Adrenal gland (tissue), 9 donors: ENCODE measurements at regions not wholly inside any gene's neighbourhood (a gene's known extent, or its start where the extent isn't known, plus 50 kb on each side); places are given as distances from the start of the nearest gene placed in this dataset.
"Not testable (repeated sequence)": the region's sequence is repeated elsewhere in the genome, so short reads cannot be mapped to it uniquely, and the experiment has no call there.

Source experiments
- DNase-seq, 7 donors: peaks; one replicate each; pipeline ENCODE4 v3.0.0-alpha.2; 2019 to 2020
- H3K27ac ChIP-seq, 5 donors: fragments of 200-600 bp; sonication (generic) in 4 of 5; 1 replicate in 3 of 5; 2 replicates in 2 of 5; pipeline versions ENCODE4 v1.5.1 to v1.8.0; 2016 to 2020; ENCODE audit warnings: mild to moderate bottlenecking in 1 of 5
- H3K27me3 ChIP-seq: fragments of 200-600 bp; 2 replicates; pipeline ENCODE4 v1.8.0; 2021
- H3K36me3 ChIP-seq, 2 donors: fragments of 200-600 bp; replicated peaks in 1 of 2; 1 replicate in 1 of 2; 2 replicates in 1 of 2; pipeline versions ENCODE4 v1.5.1 to v1.8.0; 2018 to 2022
- H3K4me1 ChIP-seq, 2 donors: fragments of 200-600 bp; replicated peaks in 1 of 2; 1 replicate in 1 of 2; 2 replicates in 1 of 2; pipeline versions ENCODE4 v1.5.1 to v1.8.0; 2018 to 2021
- H3K4me3 ChIP-seq, 4 donors: fragments of 200-600 bp; sonication (generic) in 3 of 4; one replicate each; pipeline ENCODE4 v1.5.1; 2016 to 2018
- H3K9me3 ChIP-seq, 3 donors: fragments of 200-600 bp; sonication (generic) in 1 of 3; replicated peaks in 1 of 3; 1 replicate in 2 of 3; 2 replicates in 1 of 3; pipeline versions ENCODE4 v1.5.1 to v1.8.0; 2016 to 2021
- CTCF ChIP-seq, 6 experiments: fragments of 450-650 bp in 4 of 6; fragments of 200-600 bp in 2 of 6; sonication (generic) in 1 of 6; IDR thresholded peaks; 1 replicate in 5 of 6; 2 replicates in 1 of 6; pipeline versions ENCODE4 v1.5.1 to v1.8.0; 2016 to 2021; ENCODE audit warnings: antibody characterized with exemption in 6 of 6, mild to moderate bottlenecking in 2 of 6, moderate library complexity in 1 of 6
- POLR2A ChIP-seq, 2 donors: fragments of 450-650 bp; IDR thresholded peaks; one replicate each; pipeline ENCODE4 v1.6.1; 2017; ENCODE audit warnings: antibody characterized with exemption in 2 of 2, mild to moderate bottlenecking in 2 of 2, moderate library complexity in 1 of 2
- WGBS, 4 donors: extraction: QIAGEN DNeasy Blood & Tissue Kit in 2 of 4; methylation state at CpG; one replicate each; pipeline versions ENCODE4 v1.1.5 to v1.1.7; 2013 to 2017; 5-methylcytosine and 5-hydroxymethylcytosine counted together
- intact Hi-C, 2 donors: fragments of 100-400 bp; cut with DNase I; formaldehyde crosslinking; loops; one replicate each; pipeline versions ENCODE4 v1.14.1 to v1.15.0; 2022 to 2023
- donor health status: healthy with polysubstance abuse.
- donor health status: Bipolar disorder and iron deficiency.
- donor health status: DM: yes; HTN: yes; CAD: no.
- donor health status: DM: no; HTN: no; CAD: no.
- donor health status: DM: no; HTN: no; CAD: no.

GRCh38 chr15:84142888-84143337 is 92.7 kb upstream of the GOLGA6L4 start:
- 0 to 3% (median 2%) methylated on average over 6 to 7 of the region's 7 CpGs for WGBS, 4 donors
- H3K27ac ChIP-seq: no peak overlapping the region
- H3K36me3 ChIP-seq: no peaks in the 10 kb centered on the region
- no peaks in the 10 kb centered on the region for H3K9me3 ChIP-seq
- TF ChIP-seq POLR2A (IDR thresholded peaks at IDR 0.05) (no peak), CTCF (IDR thresholded peaks at IDR 0.05) (peak; percentile 70 to 85 (median 80))
- no peaks in the 10 kb centered on the region for H3K27me3 ChIP-seq
- H3K4me3 ChIP-seq: no peak overlapping the region
- DNase-seq: peak; percentile 79 to 92 (median 82)
- intact Hi-C loops: no loop called here
- H3K4me1 ChIP-seq: no peaks in the 10 kb centered on the region

GRCh38 chr15:84143753-84144314 is 91.7 kb upstream of the GOLGA6L4 start:
- no peaks in the 10 kb centered on the region for H3K4me1 ChIP-seq
- TF ChIP-seq CTCF (IDR thresholded peaks at IDR 0.05) (no peak), POLR2A (IDR thresholded peaks at IDR 0.05) (no peak)
- WGBS, 4 donors: 73 to 96% (median 85%) methylated on average over 5 of the region's 5 CpGs
- H3K27ac ChIP-seq: no peak overlapping the region
- no peak for DNase-seq
- no peaks in the 10 kb centered on the region for H3K36me3 ChIP-seq
- intact Hi-C loops: no loop called here
- no peaks in the 10 kb centered on the region for H3K27me3 ChIP-seq
- no peaks in the 10 kb centered on the region for H3K9me3 ChIP-seq
- H3K4me3 ChIP-seq: no peak overlapping the region

GRCh38 chr15:84144946-84145345 is 90.6 kb upstream of the GOLGA6L4 start:
- H3K36me3 ChIP-seq, H3K9me3 ChIP-seq, DNase-seq, H3K27ac ChIP-seq, H3K4me1 ChIP-seq, H3K27me3 ChIP-seq, H3K4me3 ChIP-seq, intact Hi-C loops: not testable (repeated sequence)
- WGBS, 4 donors: 59 to 81% (median 73%) methylated on average over 8 of the region's 8 CpGs

GRCh38 chr15:84146299-84146698 is 89.3 kb upstream of the GOLGA6L4 start:
- H3K27ac ChIP-seq, H3K4me3 ChIP-seq, H3K4me1 ChIP-seq, H3K27me3 ChIP-seq, DNase-seq, H3K9me3 ChIP-seq, intact Hi-C loops, H3K36me3 ChIP-seq: not testable (repeated sequence)
- WGBS, 4 donors: 81 to 86% (median 84%) methylated on average over 3 of the region's 3 CpGs

DNA sequence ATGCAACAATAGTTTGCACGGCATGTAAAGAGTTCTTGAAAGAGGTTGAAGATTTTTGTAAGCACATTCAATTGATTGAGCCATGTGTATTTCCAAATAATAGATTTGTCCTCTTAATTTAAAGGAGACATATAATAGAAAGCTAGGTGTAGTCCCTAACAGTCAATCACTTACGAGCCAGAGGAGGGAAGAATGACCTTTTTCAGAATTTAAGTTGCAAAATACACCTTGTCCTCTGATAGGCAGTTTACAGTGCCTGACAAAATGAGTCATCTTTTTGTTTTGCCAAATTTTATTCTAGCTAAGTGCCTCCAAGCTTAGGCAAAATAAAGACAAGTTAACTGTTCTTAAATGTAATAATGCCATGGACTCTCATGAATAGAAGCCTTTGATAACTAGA is 88.3 kb upstream of the GOLGA6L4 start:
- DNase-seq, H3K4me1 ChIP-seq, H3K9me3 ChIP-seq, intact Hi-C loops, H3K36me3 ChIP-seq, H3K27ac ChIP-seq, H3K4me3 ChIP-seq, H3K27me3 ChIP-seq: not testable (repeated sequence)
- WGBS, 4 donors: 88 to 100% methylated on average over 1 of the region's 2 CpGs; no CpG with 5 or more reads in 2 of the 4 donors

DNA sequence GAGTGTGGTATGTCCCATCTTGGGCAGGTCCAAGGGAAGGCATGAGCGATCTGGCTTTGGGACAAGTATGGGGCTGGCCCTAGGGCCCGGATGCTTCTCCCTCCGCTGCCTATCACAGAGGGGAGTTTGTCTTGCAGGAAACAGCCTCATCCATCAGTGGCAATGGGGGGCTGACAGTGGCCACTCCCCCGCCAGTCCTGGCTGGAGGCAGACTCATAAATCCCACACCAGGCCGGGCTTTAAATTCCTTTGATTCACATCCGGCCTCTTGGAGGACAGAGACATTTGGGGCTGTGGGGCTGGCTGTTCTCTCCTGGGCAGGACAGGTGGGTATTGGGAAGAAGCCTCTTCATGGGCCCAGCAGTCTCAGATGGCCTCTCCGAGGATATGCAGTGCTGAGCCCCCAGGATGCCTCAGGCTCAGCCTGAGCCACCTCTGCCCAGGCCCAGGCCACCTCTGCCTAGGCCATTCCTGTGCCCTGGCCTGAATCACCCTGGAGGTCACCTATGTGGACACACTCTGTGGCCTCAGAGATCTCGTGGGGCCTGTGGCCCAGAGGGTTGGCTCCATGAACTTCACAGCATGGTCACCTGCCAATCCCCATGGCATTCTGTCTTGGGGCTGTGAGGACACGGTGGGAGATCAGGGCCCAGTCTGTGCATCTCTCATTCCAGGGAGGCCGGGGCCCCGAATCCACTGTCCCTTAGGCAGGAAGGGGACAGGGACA is 84.2 kb upstream of the GOLGA6L4 start:
- TF ChIP-seq CTCF (IDR thresholded peaks at IDR 0.05) (no peak), POLR2A (IDR thresholded peaks at IDR 0.05) (no peak)
- Histone ChIP-seq H3K9me3 (no peaks in the 10 kb centered on the region), H3K4me3 (no peak overlapping the region), H3K27me3 (no peaks in the 10 kb centered on the region), H3K27ac (no peak overlapping the region), H3K4me1 (no peaks in the 10 kb centered on the region), H3K36me3 (no peaks in the 10 kb centered on the region)
- intact Hi-C loops: no loop called here
- DNase-seq: no peak
- 83 to 89% (median 86%) methylated on average over 5 to 11 of the region's 11 CpGs for WGBS, 4 donors

- H3K27me3 ChIP-seq, H3K4me1 ChIP-seq, intact Hi-C loops, H3K36me3 ChIP-seq, H3K9me3 ChIP-seq, DNase-seq, H3K27ac ChIP-seq, H3K4me3 ChIP-seq: not testable (repeated sequence)
- 80 to 100% (median 92%) methylated on average over 1 to 8 of the region's 8 CpGs for WGBS, 4 donors
Measured at GRCh38 chr15:84152381-84152979, 83.1 kb upstream of the GOLGA6L4 start.

DNA sequence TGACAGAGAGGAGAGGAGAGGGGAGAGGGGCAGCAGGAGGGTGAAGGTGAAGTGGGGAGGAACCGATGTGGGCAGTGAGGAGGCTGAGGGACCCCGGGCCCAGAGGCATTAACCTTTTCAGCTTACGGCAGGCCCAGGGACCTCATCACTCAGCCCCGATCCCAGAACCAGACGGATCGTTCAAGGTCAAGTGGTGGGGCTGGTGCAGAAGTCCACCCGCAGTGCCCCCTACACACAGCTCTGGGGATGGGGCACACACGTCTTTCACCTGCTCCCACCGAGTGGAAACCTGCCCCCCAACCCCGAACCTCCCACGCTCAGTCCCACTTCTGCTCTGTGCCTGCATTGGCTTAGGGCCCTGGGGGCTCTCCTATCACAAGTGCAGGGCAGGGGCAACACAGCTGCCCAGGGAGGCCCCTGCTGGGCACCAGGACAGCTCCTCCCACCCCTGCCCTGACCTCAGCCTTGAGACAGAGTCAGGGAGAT is 81.9 kb upstream of the GOLGA6L4 start:
- H3K27ac ChIP-seq, H3K9me3 ChIP-seq, DNase-seq, H3K27me3 ChIP-seq, H3K4me1 ChIP-seq, intact Hi-C loops, H3K4me3 ChIP-seq, H3K36me3 ChIP-seq: not testable (repeated sequence)
- 63 to 76% (median 69%) methylated on average over 5 to 11 of the region's 11 CpGs for WGBS, 4 donors
